ENCODE measurements at regions not wholly inside any gene's neighbourhood (a gene's known extent, or its start where the extent isn't known, plus 50 kb on each side); places are given as distances from the start of the nearest gene placed in this dataset.
"Not testable (repeated sequence)": the region's sequence is repeated elsewhere in the genome, so short reads cannot be mapped to it uniquely, and the experiment has no call there.

DNA sequence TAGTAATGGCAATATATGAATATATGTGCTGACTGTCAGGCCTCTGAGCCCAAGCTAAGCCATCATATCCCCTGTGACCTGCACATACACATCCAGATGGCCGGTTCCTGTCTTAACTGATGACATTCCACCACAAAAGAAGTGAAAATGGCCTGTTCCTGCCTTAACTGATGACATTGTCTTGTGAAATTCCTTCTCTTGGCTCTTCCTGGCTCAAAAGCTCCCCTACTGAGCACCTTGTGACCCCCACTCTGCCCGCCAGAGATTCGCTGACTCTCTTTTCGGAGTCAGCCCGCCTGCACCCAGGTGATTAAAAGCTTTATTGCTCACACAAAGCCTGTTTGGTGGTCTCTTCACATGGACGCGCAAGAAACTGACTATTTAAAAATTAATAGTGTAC lies 570.6 kb upstream of the PCDH7 start:
- ATAC-seq (ENCODE audit: low read depth); H3K36me3 ChIP-seq (replicated peaks in 1 of 2; ENCODE audit: control extremely low read depth in 1 of 2, control insufficient read depth in 1 of 2, extremely low read depth in 1 of 2, insufficient read depth in 2 of 2, low read length in 1 of 2); H3K9me3 Mint-ChIP-seq (ENCODE audit: insufficient read depth); H3K27ac Mint-ChIP-seq; H2AFZ ChIP-seq (ENCODE audit: insufficient read depth, low read depth, low read length, poor library complexity, severe bottlenecking); H3K9ac ChIP-seq (ENCODE audit: low read length); H3K4me3 Mint-ChIP-seq; H3K4me2 ChIP-seq (replicated peaks; ENCODE audit: low read depth, low read length, poor library complexity, severe bottlenecking); intact Hi-C loops (cut with micrococcal nuclease); DNase-seq; H3K27me3 ChIP-seq (replicated peaks in 1 of 4; ENCODE audit: control extremely low read depth in 1 of 4, control insufficient read depth in 3 of 4, insufficient read depth in 4 of 4, low read length in 3 of 4); H3K79me2 ChIP-seq (ENCODE audit: control insufficient read depth, insufficient read depth, low read length); H4K20me1 ChIP-seq (ENCODE audit: control insufficient read depth, insufficient read depth, low read length, poor library complexity, severe bottlenecking); H3K4me3 ChIP-seq (ENCODE audit: control extremely low read depth in 1 of 5, extremely low read depth in 1 of 5, insufficient read depth in 1 of 5, low read depth in 2 of 5, low read length in 4 of 5); H3K4me1 Mint-ChIP-seq; CTCF ChIA-PET; H3K27ac ChIP-seq (ENCODE audit: low read length in 2 of 2); H3K9me3 ChIP-seq (ENCODE audit: control extremely low read depth in 1 of 3, control insufficient read depth in 2 of 3, insufficient read depth in 1 of 3, low read length in 2 of 3); H3K27me3 Mint-ChIP-seq; H3K4me1 ChIP-seq (ENCODE audit: control insufficient read depth in 2 of 2, insufficient read depth in 2 of 2, low read length in 2 of 2); POLR2A ChIA-PET: not testable (repeated sequence)
- WGBS (ENCODE audit: insufficient coverage), result 83% methylated on average over 2 of the region's 7 CpGs

DNA sequence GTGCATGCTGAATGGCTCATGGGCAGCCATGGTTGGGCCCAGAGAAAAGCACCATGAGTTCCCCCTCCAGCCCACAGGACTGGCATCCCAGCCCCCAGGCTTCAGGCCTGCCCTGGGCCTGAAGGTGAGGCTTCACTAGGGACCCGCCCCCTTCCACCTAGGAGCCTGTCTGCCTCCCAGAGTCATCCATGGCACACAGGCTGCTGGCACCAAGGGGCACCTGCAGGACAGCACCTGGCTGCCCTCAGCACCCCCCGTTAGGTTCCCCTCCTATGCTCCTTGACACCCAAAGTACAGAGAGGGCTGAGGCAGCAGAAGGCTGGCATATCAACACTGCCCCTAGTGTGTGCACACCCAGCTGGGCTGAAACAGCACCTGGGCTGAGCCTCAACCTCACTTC lies 566.7 kb upstream of the PCDH7 start:
- H3K4me3 ChIP-seq (ENCODE audit: control extremely low read depth in 1 of 5, extremely low read depth in 1 of 5, insufficient read depth in 1 of 5, low read depth in 2 of 5, low read length in 4 of 5), result no peak overlapping the region
- POLR2A ChIA-PET, result no interaction called here
- H3K4me2 ChIP-seq (replicated peaks; ENCODE audit: low read depth, low read length, poor library complexity, severe bottlenecking), result no peak overlapping the region
- H2AFZ ChIP-seq (ENCODE audit: insufficient read depth, low read depth, low read length, poor library complexity, severe bottlenecking), result no peak overlapping the region
- intact Hi-C loops (cut with micrococcal nuclease), result no loop called here
- no peak overlapping the region for H3K9ac ChIP-seq (ENCODE audit: low read length)
- peaks cover 0 to 9% (median 0%) of the 10 kb centered on the region in 3 donors for H3K9me3 ChIP-seq (ENCODE audit: control extremely low read depth in 1 of 3, control insufficient read depth in 2 of 3, insufficient read depth in 1 of 3, low read length in 2 of 3)
- H3K9me3 Mint-ChIP-seq (ENCODE audit: insufficient read depth), result peaks cover 4% of the 10 kb centered on the region
- H3K79me2 ChIP-seq (ENCODE audit: control insufficient read depth, insufficient read depth, low read length), result no peaks in the 10 kb centered on the region
- no peaks in the 10 kb centered on the region for H3K27me3 Mint-ChIP-seq
- no peak for DNase-seq
- no peak overlapping the region for H3K27ac Mint-ChIP-seq
- H3K4me3 Mint-ChIP-seq, result no peak overlapping the region
- TF ChIP-seq, protein P1, sequence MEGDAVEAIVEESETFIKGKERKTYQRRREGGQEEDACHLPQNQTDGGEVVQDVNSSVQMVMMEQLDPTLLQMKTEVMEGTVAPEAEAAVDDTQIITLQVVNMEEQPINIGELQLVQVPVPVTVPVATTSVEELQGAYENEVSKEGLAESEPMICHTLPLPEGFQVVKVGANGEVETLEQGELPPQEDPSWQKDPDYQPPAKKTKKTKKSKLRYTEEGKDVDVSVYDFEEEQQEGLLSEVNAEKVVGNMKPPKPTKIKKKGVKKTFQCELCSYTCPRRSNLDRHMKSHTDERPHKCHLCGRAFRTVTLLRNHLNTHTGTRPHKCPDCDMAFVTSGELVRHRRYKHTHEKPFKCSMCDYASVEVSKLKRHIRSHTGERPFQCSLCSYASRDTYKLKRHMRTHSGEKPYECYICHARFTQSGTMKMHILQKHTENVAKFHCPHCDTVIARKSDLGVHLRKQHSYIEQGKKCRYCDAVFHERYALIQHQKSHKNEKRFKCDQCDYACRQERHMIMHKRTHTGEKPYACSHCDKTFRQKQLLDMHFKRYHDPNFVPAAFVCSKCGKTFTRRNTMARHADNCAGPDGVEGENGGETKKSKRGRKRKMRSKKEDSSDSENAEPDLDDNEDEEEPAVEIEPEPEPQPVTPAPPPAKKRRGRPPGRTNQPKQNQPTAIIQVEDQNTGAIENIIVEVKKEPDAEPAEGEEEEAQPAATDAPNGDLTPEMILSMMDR (IDR thresholded peaks at IDR 0.05), result no peak
- no peak for TF ChIP-seq EZH2 (IDR thresholded peaks at IDR 0.05; ENCODE audit: borderline replicate concordance, insufficient read depth, low read depth, low read length, poor library complexity, severe bottlenecking)
- CTCF ChIA-PET, result interaction anchor here (0.8 kb wide), 1 partner anchor 1660 kb away, joined by 3 read pairs; no protein-coding TSS in a partner anchor
- H3K36me3 ChIP-seq (replicated peaks in 1 of 2; ENCODE audit: control extremely low read depth in 1 of 2, control insufficient read depth in 1 of 2, extremely low read depth in 1 of 2, insufficient read depth in 2 of 2, low read length in 1 of 2), result no peaks in the 10 kb centered on the region
- H3K27me3 ChIP-seq (replicated peaks in 1 of 4; ENCODE audit: control extremely low read depth in 1 of 4, control insufficient read depth in 3 of 4, insufficient read depth in 4 of 4, low read length in 3 of 4), result no peaks in the 10 kb centered on the region
- H3K27ac ChIP-seq (ENCODE audit: low read length in 2 of 2), result no peak overlapping the region
- H3K4me1 Mint-ChIP-seq, result no peaks in the 10 kb centered on the region
- no peak for ATAC-seq (ENCODE audit: low read depth)
- WGBS (ENCODE audit: insufficient coverage), result 74% methylated on average over 2 of the region's 2 CpGs
- H3K4me1 ChIP-seq (ENCODE audit: control insufficient read depth in 2 of 2, insufficient read depth in 2 of 2, low read length in 2 of 2), result no peaks in the 10 kb centered on the region
- no peaks in the 10 kb centered on the region for H4K20me1 ChIP-seq (ENCODE audit: control insufficient read depth, insufficient read depth, low read length, poor library complexity, severe bottlenecking)

Data from B cell (primary cell).